Vagina (tissue), 2 donors: ENCODE measurements at regions not wholly inside any gene's neighbourhood (a gene's known extent, or its start where the extent isn't known, plus 50 kb on each side); places are given as distances from the start of the nearest gene placed in this dataset.

Experiments
- DNase-seq, 2 donors: peaks; one replicate each; pipeline ENCODE4 v3.0.0-alpha.2; 2017; ENCODE audit errors: extremely low spot score in 2 of 2
- H3K27ac ChIP-seq: fragments of 200-600 bp; sonication (generic); one replicate; pipeline ENCODE4 v1.5.1; 2019
- H3K27me3 ChIP-seq: fragments of 200-600 bp; sonication (generic); one replicate; pipeline ENCODE4 v1.5.1; 2019
- H3K36me3 ChIP-seq, 2 donors: fragments of 200-600 bp; sonication (generic); one replicate each; pipeline ENCODE4 v1.5.1; 2017 to 2019
- H3K4me1 ChIP-seq: fragments of 200-600 bp; sonication (generic); one replicate; pipeline ENCODE4 v1.5.1; 2019
- H3K4me3 ChIP-seq, 2 donors: fragments of 200-600 bp; sonication (generic); 1 replicate in 1 of 2; 2 replicates in 1 of 2; pipeline ENCODE4 v1.5.1; 2016 to 2019
- H3K9me3 ChIP-seq: fragments of 200-600 bp; sonication (generic); one replicate; pipeline ENCODE4 v1.5.1; 2019
- CTCF ChIP-seq, 3 experiments: fragments of 450-650 bp in 2 of 3; fragments of 200-600 bp in 1 of 3; sonication (generic) in 1 of 3; IDR thresholded peaks; one replicate each; pipeline ENCODE4 v1.5.1; 2017 to 2019; ENCODE audit warnings: antibody characterized with exemption in 3 of 3, mild to moderate bottlenecking in 2 of 3, moderate library complexity in 2 of 3
- POLR2A ChIP-seq, 2 donors: fragments of 450-650 bp; IDR thresholded peaks; one replicate each; pipeline ENCODE4 v1.6.1; 2017; ENCODE audit warnings: antibody characterized with exemption in 2 of 2, mild to moderate bottlenecking in 2 of 2, moderate library complexity in 2 of 2
- POLR2AphosphoS5 ChIP-seq, 2 donors: sonication (generic); formaldehyde crosslinking; IDR thresholded peaks; one replicate each; pipeline ENCODE4 v1.9.0; 2017; ENCODE audit warnings: antibody characterized with exemption in 2 of 2, mild to moderate bottlenecking in 2 of 2, low read depth in 1 of 2; ENCODE audit not compliant: insufficient read depth in 1 of 2
- intact Hi-C: fragments of 100-400 bp; cut with DNase I; formaldehyde crosslinking; loops from one replicate; pipeline ENCODE4 v1.15.1; 2023

- Histone ChIP-seq H3K4me1 (no peaks in the 10 kb centered on the region), H3K27ac (no peak overlapping the region), H3K4me3 (no peak overlapping the region), H3K9me3 (no peaks in the 10 kb centered on the region), H3K27me3 (no peaks in the 10 kb centered on the region), H3K36me3 (no peaks in the 10 kb centered on the region)
- no peak for TF ChIP-seq CTCF (IDR thresholded peaks at IDR 0.05)
- no peak for TF ChIP-seq POLR2A (IDR thresholded peaks at IDR 0.05)
- TF ChIP-seq POLR2AphosphoS5 (IDR thresholded peaks at IDR 0.05; ENCODE audit: insufficient read depth in 1 of 2, low read depth in 1 of 2) = no peak
- intact Hi-C loops = no loop called here
- no peak for DNase-seq
Measured at GRCh38 chr10:65769828-65770227, 1156.0 kb upstream of the LRRTM3 start.

GRCh38 chr10:65778753-65779152, 1147.1 kb upstream of the LRRTM3 start:
- H3K4me3 ChIP-seq = no peak overlapping the region
- no peak for DNase-seq
- no peak for TF ChIP-seq CTCF (IDR thresholded peaks at IDR 0.05)
- no peaks in the 10 kb centered on the region for H3K27me3 ChIP-seq
- no peaks in the 10 kb centered on the region for H3K36me3 ChIP-seq
- intact Hi-C loops = no loop called here
- H3K27ac ChIP-seq = no peak overlapping the region
- no peaks in the 10 kb centered on the region for H3K4me1 ChIP-seq
- no peaks in the 10 kb centered on the region for H3K9me3 ChIP-seq

DNA sequence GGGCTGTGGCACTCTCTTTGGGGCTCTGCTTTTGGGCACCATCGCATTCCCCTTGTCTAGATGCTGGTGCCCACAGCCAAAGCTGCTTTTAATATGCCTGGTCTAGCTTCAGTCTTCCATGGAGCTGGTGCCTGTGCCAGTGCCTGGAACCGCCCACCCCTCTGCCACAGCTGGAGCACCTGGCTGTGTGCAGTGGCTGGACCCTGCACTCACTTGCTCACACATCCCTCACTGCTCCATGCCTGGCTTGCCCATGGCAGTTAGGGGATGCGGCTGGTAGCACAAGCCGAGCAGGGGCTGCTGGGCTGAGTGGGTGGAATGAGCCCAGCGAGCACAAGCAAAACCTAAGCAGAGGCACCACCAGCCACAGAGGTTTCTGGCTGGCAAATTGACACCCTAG, 1145.9 kb upstream of the LRRTM3 start:
- no peaks in the 10 kb centered on the region for H3K27me3 ChIP-seq
- no peak for DNase-seq
- no peaks in the 10 kb centered on the region for H3K9me3 ChIP-seq
- no peaks in the 10 kb centered on the region for H3K36me3 ChIP-seq
- no peaks in the 10 kb centered on the region for H3K4me1 ChIP-seq
- intact Hi-C loops = no loop called here
- no peak for TF ChIP-seq CTCF (IDR thresholded peaks at IDR 0.05)
- TF ChIP-seq POLR2A (IDR thresholded peaks at IDR 0.05) = no peak
- TF ChIP-seq POLR2AphosphoS5 (IDR thresholded peaks at IDR 0.05; ENCODE audit: insufficient read depth in 1 of 2, low read depth in 1 of 2) = no peak
- no peak overlapping the region for H3K27ac ChIP-seq
- H3K4me3 ChIP-seq = no peak overlapping the region

DNA sequence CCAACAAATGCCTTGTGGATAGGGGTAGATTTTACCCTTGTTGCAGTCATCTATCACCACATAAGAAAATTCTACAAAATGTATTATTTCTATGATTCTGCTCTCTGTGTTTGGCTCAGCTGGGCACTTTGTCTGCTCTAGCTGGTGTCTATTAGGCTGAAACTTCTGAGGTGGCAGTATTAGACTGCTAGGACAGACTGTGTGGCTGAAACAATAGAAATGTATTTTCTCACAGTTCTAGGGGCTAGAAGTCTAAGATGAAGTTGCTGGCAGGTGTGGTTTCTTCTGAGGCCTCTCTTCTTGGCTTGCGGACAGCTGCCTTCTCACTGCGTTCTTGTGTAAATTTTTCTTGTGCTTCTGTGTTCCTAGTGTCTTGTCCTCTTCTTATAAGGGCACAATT, 1139.6 kb upstream of the LRRTM3 start:
- Histone ChIP-seq H3K27ac (no peak overlapping the region), H3K9me3 (no peaks in the 10 kb centered on the region), H3K4me3 (no peak overlapping the region), H3K36me3 (no peaks in the 10 kb centered on the region), H3K4me1 (no peaks in the 10 kb centered on the region), H3K27me3 (no peaks in the 10 kb centered on the region)
- no peak for DNase-seq
- TF ChIP-seq POLR2AphosphoS5 (IDR thresholded peaks at IDR 0.05; ENCODE audit: insufficient read depth in 1 of 2, low read depth in 1 of 2) (no peak), POLR2A (IDR thresholded peaks at IDR 0.05) (no peak), CTCF (IDR thresholded peaks at IDR 0.05) (no peak)
- intact Hi-C loops = no loop called here

GRCh38 chr10:65787571-65787970, 1138.3 kb upstream of the LRRTM3 start:
- Histone ChIP-seq H3K27ac (no peak overlapping the region), H3K4me1 (no peaks in the 10 kb centered on the region), H3K4me3 (no peak overlapping the region), H3K9me3 (no peaks in the 10 kb centered on the region), H3K36me3 (no peaks in the 10 kb centered on the region), H3K27me3 (no peaks in the 10 kb centered on the region)
- intact Hi-C loops = no loop called here
- TF ChIP-seq CTCF (IDR thresholded peaks at IDR 0.05) (no peak), POLR2AphosphoS5 (IDR thresholded peaks at IDR 0.05; ENCODE audit: insufficient read depth in 1 of 2, low read depth in 1 of 2) (no peak), POLR2A (IDR thresholded peaks at IDR 0.05) (no peak)
- no peak for DNase-seq
